Adrenal gland (tissue), 9 donors: ENCODE measurements at regions not wholly inside any gene's neighbourhood (a gene's known extent, or its start where the extent isn't known, plus 50 kb on each side); places are given as distances from the start of the nearest gene placed in this dataset.

Source experiments
- DNase-seq, 7 donors: peaks; one replicate each; pipeline ENCODE4 v3.0.0-alpha.2; 2019 to 2020
- H3K27ac ChIP-seq, 5 donors: fragments of 200-600 bp; sonication (generic) in 4 of 5; 1 replicate in 3 of 5; 2 replicates in 2 of 5; pipeline versions ENCODE4 v1.5.1 to v1.8.0; 2016 to 2020; ENCODE audit warnings: mild to moderate bottlenecking in 1 of 5
- H3K27me3 ChIP-seq: fragments of 200-600 bp; 2 replicates; pipeline ENCODE4 v1.8.0; 2021
- H3K36me3 ChIP-seq, 2 donors: fragments of 200-600 bp; replicated peaks in 1 of 2; 1 replicate in 1 of 2; 2 replicates in 1 of 2; pipeline versions ENCODE4 v1.5.1 to v1.8.0; 2018 to 2022
- H3K4me1 ChIP-seq, 2 donors: fragments of 200-600 bp; replicated peaks in 1 of 2; 1 replicate in 1 of 2; 2 replicates in 1 of 2; pipeline versions ENCODE4 v1.5.1 to v1.8.0; 2018 to 2021
- H3K4me3 ChIP-seq, 4 donors: fragments of 200-600 bp; sonication (generic) in 3 of 4; one replicate each; pipeline ENCODE4 v1.5.1; 2016 to 2018
- H3K9me3 ChIP-seq, 3 donors: fragments of 200-600 bp; sonication (generic) in 1 of 3; replicated peaks in 1 of 3; 1 replicate in 2 of 3; 2 replicates in 1 of 3; pipeline versions ENCODE4 v1.5.1 to v1.8.0; 2016 to 2021
- POLR2A ChIP-seq, 2 donors: fragments of 450-650 bp; IDR thresholded peaks; one replicate each; pipeline ENCODE4 v1.6.1; 2017; ENCODE audit warnings: antibody characterized with exemption in 2 of 2, mild to moderate bottlenecking in 2 of 2, moderate library complexity in 1 of 2
- WGBS, 4 donors: extraction: QIAGEN DNeasy Blood & Tissue Kit in 2 of 4; methylation state at CpG; one replicate each; pipeline versions ENCODE4 v1.1.5 to v1.1.7; 2013 to 2017; 5-methylcytosine and 5-hydroxymethylcytosine counted together
- intact Hi-C, 2 donors: fragments of 100-400 bp; cut with DNase I; formaldehyde crosslinking; loops; one replicate each; pipeline versions ENCODE4 v1.14.1 to v1.15.0; 2022 to 2023
- TF ChIP-seq, protein P1 (sequence below), 6 experiments: fragments of 450-650 bp in 4 of 6; fragments of 200-600 bp in 2 of 6; sonication (generic) in 1 of 6; IDR thresholded peaks; 1 replicate in 5 of 6; 2 replicates in 1 of 6; pipeline versions ENCODE4 v1.5.1 to v1.8.0; 2016 to 2021; ENCODE audit warnings: antibody characterized with exemption in 6 of 6, mild to moderate bottlenecking in 2 of 6, moderate library complexity in 1 of 6
- donor health status: healthy with polysubstance abuse.
- donor health status: Bipolar disorder and iron deficiency.
- donor health status: DM: yes; HTN: yes; CAD: no.
- donor health status: DM: no; HTN: no; CAD: no.
- donor health status: DM: no; HTN: no; CAD: no.

- H3K9me3 ChIP-seq: no peaks in the 10 kb centered on the region
- H3K36me3 ChIP-seq: no peaks in the 10 kb centered on the region
- H3K4me1 ChIP-seq: no peaks in the 10 kb centered on the region
- TF ChIP-seq POLR2A (IDR thresholded peaks at IDR 0.05): no peak
- TF ChIP-seq, protein P1, sequence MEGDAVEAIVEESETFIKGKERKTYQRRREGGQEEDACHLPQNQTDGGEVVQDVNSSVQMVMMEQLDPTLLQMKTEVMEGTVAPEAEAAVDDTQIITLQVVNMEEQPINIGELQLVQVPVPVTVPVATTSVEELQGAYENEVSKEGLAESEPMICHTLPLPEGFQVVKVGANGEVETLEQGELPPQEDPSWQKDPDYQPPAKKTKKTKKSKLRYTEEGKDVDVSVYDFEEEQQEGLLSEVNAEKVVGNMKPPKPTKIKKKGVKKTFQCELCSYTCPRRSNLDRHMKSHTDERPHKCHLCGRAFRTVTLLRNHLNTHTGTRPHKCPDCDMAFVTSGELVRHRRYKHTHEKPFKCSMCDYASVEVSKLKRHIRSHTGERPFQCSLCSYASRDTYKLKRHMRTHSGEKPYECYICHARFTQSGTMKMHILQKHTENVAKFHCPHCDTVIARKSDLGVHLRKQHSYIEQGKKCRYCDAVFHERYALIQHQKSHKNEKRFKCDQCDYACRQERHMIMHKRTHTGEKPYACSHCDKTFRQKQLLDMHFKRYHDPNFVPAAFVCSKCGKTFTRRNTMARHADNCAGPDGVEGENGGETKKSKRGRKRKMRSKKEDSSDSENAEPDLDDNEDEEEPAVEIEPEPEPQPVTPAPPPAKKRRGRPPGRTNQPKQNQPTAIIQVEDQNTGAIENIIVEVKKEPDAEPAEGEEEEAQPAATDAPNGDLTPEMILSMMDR (IDR thresholded peaks at IDR 0.05): no peak
- DNase-seq: no peak
- no peak overlapping the region for H3K4me3 ChIP-seq
- no peak overlapping the region for H3K27ac ChIP-seq
- H3K27me3 ChIP-seq: no peaks in the 10 kb centered on the region
- 72 to 87% (median 81%) methylated on average over 3 of the region's 3 CpGs for WGBS, 4 donors
- intact Hi-C loops: no loop called here
Observed at GRCh38 chr16:64657316-64658011, 464.4 kb downstream of the CDH11 start.

DNA sequence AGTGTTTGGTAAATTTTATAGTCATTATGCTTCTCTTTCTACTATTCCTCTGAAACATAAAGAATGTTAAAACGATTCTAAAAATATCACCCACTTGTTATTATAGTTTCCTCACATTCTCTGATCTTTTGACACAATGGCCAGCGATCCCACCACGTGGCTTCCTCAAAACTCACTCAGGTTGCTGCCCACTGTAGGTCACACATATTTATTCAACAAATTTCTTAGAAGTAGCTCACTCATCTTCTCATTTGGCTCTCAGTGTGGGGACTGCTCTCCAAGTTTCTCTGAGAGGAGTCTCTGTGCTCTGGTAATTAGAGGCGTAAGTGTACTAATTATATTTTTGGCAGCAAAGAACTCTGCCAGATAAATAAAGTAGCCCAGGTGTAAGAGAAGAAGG lies 465.4 kb downstream of the CDH11 start:
- intact Hi-C loops: no loop called here

DNA sequence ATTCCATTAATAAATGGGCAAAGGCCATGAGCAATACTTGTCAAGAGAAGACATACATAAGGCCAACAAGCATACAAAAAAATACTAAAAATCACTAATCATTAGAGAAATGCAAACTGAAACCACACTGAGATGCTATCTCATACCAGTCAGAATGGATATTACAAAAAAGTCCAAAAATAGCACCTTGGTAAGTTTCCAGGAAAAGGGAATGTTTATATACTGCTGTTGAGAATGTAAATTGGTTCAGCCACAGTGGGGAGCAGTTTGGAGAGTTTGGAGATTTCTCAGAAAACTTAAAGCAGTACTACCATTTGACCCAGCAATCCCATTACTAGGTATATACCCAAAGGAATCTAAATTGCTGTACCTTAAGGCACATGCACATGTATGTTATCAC lies 467.7 kb downstream of the CDH11 start:
- Histone ChIP-seq H3K27ac (no peak overlapping the region), H3K4me3 (no peak overlapping the region), H3K4me1 (no peaks in the 10 kb centered on the region), H3K36me3 (no peaks in the 10 kb centered on the region), H3K27me3 (no peaks in the 10 kb centered on the region), H3K9me3 (no peaks in the 10 kb centered on the region)
- no peak for DNase-seq
- intact Hi-C loops: no loop called here
- TF ChIP-seq, protein P1 (IDR thresholded peaks at IDR 0.05): no peak
- no peak for TF ChIP-seq POLR2A (IDR thresholded peaks at IDR 0.05)

More for the DNA sequence above, 465.4 kb downstream of the CDH11 start:
- TF ChIP-seq, protein P1 (IDR thresholded peaks at IDR 0.05): no peak
- no peak for TF ChIP-seq POLR2A (IDR thresholded peaks at IDR 0.05)
- H3K36me3 ChIP-seq: no peaks in the 10 kb centered on the region
- WGBS, 4 donors: 48 to 65% (median 54%) methylated on average over 4 of the region's 4 CpGs
- H3K4me1 ChIP-seq: no peaks in the 10 kb centered on the region
- DNase-seq: no peak
- H3K27ac ChIP-seq: no peak overlapping the region
- no peak overlapping the region for H3K4me3 ChIP-seq
- H3K27me3 ChIP-seq: no peaks in the 10 kb centered on the region
- H3K9me3 ChIP-seq: no peaks in the 10 kb centered on the region

DNA sequence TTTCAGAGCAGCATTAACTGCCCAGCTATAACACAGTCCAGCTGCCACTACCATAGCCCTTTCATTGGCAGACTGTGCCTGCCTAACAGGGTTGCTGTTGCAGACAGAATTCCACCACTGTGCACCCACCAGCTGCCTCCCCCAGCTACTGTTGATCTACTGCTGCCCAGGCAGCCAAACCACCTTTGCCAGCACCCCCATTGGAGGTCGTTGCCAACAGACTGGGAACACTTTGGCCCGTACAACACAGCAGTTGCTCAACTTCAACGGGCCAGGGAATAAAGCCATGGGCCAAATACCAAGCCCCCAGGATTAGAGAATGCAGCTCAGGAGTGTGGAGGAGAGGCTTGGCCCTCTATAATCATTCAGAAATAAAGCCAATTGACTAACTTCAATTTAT lies 473.6 kb downstream of the CDH11 start:
- intact Hi-C loops: no loop called here
- H3K4me1 ChIP-seq: no peaks in the 10 kb centered on the region
- H3K27ac ChIP-seq: no peak overlapping the region
- H3K27me3 ChIP-seq: no peaks in the 10 kb centered on the region
- DNase-seq: no peak
- no peak overlapping the region for H3K4me3 ChIP-seq
- H3K36me3 ChIP-seq: no peaks in the 10 kb centered on the region
- WGBS, 4 donors: 70 to 91% (median 81%) methylated on average over 3 of the region's 3 CpGs
- TF ChIP-seq POLR2A (IDR thresholded peaks at IDR 0.05): no peak
- TF ChIP-seq, protein P1 (IDR thresholded peaks at IDR 0.05): no peak
- no peaks in the 10 kb centered on the region for H3K9me3 ChIP-seq
